ENCODE measurements at regions not wholly inside any gene's neighbourhood (a gene's known extent, or its start where the extent isn't known, plus 50 kb on each side); places are given as distances from the start of the nearest gene placed in this dataset.
"Not testable (repeated sequence)": the region's sequence is repeated elsewhere in the genome, so short reads cannot be mapped to it uniquely, and the experiment has no call there.

GRCh38 chr20:22823119-22823518 is 212.0 kb upstream of the SSTR4 start:
- no peak for DNase-seq

GRCh38 chr20:22824077-22824476 is 211.0 kb upstream of the SSTR4 start:
- no peak for DNase-seq

DNA sequence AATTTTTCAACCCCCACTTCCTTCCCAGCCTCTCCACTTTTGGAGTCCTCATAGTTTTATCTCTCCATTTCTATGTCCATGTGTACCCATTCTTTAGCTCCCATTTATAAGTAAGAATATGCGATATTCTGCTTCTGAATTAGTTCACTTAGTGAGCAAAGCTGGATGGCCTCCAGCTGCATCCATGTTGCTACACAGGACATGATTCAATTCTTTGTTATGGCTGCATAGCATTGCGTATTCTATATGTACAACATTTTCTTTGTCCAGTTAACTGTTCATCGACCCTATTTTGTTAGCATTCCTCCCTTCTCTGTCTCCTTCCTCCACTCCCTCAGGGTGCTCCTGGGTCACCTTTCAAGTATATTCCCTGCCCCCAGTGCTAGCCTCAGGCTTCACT is 210.0 kb upstream of the SSTR4 start:
- DNase-seq = no peak

DNA sequence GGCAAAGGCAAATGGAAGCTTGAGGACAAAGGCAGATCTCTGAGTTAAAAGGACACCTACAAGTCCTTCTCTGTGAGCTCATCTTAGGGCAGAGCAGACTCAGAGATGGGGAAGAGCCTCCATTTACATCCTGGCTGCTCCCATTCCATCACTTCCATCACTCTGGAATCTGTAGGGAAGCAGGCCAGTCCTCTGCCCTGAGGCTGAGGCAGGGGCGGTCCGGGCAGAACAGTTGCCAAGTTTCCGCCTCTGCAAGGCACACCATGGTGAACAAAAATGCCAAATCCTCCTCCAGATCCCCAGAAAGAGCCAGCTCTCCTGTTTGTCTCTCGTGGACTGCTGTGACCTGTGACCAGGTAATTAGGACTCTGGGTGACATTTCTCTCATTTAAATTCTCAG is 209.6 kb upstream of the SSTR4 start:
- DNase-seq = no peak

DNA sequence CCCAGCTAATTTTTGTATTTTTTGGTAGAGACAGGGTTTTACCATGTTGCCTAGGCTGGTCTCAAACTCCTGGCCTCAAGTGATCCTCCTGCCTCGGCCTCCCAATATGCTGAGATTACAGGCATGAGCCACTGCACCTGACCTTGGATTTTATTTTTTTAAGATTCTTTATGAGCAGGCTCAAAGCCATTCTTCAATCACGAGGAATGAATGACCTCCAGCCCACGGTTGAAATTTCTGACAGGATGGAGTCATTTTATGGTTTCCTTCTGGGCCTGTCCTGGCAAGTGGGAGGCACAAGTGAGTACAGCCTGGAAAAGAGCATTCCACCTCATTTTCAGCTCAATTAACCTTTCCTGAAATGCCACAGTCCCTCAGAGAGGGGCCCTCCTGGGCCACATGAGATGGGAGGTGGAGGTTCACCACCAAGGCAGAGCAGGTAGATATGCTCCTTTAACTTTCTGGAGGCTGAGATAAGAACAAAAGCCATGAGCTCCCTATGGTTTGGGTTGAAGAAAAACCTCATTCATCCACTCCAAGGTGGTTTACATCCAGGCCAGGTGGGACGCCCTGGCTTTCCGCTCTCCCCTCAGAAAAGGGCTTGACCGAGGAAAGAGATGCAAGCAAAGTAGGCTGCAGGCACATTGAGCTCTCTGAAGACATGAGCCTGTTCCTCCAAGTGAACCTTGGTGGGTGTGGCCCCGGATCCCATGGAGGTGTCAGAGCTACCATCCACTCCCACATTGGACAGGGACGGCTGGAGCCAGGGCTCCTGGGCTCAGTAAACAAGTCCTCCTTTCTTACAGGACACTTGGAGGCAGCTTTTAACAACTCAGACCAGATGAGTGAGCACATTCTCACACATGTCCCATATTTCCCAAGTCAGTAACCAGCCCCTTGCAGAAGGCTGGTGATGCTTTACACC is 208.5 kb upstream of the SSTR4 start:
- DNase-seq = no peak

- no peak for DNase-seq
These were observed 207.2 kb upstream of the SSTR4 start for GRCh38 chr20:22827916-22828315.

- DNase-seq = no peak
These were observed 205.8 kb upstream of the SSTR4 start for GRCh38 chr20:22829356-22829755.

GRCh38 chr20:22830138-22830537 is 205.0 kb upstream of the SSTR4 start:
- DNase-seq = no peak

DNA sequence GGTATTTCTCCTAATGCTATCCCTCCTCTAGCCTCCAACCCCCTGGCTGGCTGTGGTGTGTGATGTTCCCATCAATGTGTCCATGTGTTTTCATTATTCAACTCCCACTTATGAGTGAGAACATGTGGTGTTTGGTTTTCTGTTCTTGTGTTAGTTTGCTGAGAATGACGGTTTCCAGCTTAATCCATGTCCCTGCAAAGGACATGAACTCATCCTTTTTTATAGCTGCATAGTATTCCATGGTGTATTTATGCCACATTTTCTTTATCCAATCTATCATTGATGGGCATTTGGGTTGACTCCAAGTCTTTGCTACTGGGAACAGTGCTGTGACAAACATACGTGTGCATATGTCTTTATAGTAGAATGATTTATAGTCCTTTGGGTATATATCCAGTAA is 204.4 kb upstream of the SSTR4 start:
- not testable (repeated sequence) for DNase-seq

DNA sequence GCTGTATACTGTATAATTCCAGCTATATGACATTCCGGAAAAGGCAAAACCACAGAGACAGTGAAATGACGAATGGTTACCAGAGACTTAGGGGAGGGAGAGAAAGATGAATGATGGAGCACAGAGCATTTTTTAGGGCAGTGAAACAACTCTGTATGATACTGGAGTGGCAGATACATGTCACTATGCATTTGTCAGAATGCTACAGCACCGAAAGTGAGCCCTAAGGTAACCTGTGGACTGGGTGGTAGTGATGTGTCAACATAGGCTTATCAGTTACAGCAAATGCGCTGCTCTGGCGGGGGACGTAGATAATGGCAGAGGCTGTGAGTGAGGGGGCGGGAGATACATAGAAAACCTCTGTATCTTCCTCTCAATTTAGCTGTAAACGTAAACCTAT is 201.3 kb upstream of the SSTR4 start:
- no peak for DNase-seq

DNA sequence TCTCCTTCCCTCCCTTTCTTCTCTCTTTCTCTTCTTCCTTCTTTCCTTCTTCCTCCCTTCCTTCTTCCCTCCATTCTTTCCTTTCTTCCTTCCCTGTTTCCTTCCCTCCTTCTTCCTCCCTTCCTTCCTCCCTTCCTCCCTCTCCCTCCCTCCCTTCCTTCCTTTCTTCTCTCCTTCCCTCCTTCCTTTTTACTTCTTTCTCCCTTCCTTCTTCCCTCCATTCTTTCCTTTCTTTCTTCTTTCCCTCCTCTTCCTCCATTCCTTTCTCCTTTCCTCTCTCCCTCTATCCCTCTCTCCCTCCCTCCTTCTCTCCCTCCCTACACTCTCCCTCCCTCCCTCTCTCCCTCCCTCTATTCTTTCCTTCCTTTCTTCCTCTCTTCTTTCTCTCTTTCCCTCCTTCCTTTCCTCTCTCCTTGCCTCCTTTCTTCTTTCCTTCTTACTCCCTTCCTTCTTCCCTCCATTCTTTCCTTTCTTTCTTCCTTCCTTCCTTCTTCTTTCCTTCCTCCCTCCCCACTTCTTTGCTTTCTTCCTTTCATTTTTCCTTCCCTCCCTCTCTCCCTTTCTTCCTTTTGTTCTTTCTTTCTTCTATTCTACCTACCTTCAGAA is 200.4 kb upstream of the SSTR4 start:
- DNase-seq = no peak

GRCh38 chr20:22836211-22836610 is 198.9 kb upstream of the SSTR4 start:
- no peak for DNase-seq

DNA sequence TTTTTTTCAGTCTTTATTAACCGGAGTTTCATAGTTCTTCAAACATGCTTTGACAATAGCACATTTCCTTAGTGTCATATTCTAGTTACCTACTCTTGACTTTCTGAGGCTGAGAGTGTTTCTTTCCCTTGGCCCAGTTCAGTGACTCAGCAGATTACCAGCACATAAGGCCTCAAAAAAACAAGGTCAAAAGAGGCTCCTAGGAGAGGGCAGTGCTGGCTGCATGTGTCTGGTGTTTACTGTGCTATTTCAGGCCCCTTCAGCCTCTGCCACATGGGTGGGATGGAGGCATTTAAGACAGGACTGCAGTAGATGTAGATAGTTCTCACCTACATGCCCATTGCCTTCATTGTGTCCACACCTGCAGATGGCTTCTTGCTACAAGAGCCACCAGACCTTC is 198.2 kb upstream of the SSTR4 start:
- DNase-seq = no peak

GRCh38 chr20:22838001-22838400 is 197.1 kb upstream of the SSTR4 start:
- no peak for DNase-seq

DNA sequence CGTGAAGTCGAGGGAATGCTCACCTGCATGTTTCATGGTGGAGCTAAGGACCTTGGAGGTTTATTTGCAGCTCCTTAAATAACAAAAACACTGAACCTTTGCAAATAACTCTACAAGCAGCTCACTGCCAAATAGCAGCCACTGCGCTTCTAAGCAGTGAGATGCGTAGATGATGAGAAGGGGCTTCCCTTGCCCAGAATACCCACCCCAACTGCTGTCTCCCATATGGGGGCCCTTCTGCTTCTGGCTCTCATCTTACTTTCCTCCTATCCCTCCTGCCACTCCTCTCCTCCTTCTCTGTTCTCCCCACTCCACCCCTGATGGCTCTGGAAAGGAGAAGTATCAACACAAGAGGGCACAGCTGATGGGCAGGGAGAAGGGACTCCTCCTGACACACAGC is 193.3 kb upstream of the SSTR4 start:
- DNase-seq = no peak

- no peak for DNase-seq
These were observed 192.3 kb upstream of the SSTR4 start for GRCh38 chr20:22842793-22843192.

DNA sequence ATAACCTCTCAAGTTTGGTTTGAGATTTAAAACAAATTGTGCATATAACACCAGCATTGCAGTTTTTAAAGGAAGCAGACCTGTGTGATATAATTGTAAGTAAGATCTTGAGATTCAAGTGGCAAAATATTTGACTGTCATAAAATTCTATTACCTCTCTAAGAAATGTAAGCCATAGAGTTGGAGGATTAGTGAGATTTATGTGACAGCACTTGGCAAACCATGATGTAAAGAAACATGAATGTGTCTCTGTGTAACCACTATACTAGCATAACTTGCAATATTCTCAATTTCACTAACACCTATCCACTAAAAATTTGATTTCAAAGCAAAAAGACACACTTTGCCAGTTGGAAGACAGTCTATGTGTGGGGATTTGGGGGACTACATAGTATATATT is 190.2 kb upstream of the SSTR4 start:
- DNase-seq = no peak

DNA sequence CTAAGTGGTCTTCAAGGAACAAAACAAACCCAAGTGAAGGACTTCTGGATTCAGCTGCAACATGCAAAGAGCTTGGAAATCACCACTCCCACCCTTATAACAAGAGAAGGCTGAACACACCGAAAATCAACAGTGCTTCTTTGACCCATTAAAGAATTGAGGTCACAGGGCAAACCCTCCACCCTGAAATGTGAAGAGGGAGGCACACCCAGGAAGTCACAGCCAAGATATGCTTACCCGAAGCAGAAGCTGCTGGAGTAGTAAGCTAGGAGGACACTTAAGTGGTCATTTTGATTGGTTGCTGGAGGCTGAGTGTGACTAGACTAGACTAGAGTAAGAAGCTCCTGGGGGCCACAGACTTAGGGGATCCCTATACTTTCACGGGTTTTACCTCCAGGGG is 188.2 kb upstream of the SSTR4 start:
- no peak for DNase-seq

GRCh38 chr20:22848364-22848763 is 186.7 kb upstream of the SSTR4 start:
- no peak for DNase-seq

DNA sequence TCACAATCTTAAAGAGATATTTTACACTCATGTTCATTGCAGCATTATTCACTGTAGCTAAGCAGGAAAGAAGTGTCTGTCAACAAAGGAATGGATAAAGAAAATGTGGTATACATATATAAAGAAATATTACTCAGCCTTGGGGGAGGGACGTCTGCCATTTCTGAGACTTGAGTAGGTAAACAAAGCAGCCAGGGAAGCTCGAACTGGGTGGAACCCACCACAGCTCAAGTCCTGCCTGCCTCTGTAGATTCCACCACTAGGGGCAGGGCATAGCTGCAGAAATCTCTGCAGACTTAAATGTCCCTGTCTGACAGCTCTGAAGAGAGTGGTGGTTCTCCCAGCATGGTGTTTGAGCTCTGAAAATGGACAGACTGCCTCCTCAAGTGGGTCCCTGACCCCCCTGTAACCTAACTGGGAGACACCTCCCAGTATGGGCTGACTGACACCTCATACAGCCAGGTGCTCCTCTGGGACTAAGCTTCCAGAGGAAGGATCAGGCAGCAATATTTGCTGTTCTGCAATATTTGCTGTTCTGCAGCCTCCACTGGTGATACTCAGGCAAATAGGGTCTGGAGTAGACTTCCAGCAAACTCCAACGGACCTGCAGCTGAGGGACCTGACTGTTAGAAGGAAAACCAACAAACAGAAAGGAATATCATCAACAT is 183.3 kb upstream of the SSTR4 start:
- not testable (repeated sequence) for DNase-seq

- no peak for DNase-seq
These were observed 173.7 kb upstream of the SSTR4 start for GRCh38 chr20:22861231-22861980.

- no peak for DNase-seq
These were observed 173.1 kb upstream of the SSTR4 start for GRCh38 chr20:22861990-22862389.

DNA sequence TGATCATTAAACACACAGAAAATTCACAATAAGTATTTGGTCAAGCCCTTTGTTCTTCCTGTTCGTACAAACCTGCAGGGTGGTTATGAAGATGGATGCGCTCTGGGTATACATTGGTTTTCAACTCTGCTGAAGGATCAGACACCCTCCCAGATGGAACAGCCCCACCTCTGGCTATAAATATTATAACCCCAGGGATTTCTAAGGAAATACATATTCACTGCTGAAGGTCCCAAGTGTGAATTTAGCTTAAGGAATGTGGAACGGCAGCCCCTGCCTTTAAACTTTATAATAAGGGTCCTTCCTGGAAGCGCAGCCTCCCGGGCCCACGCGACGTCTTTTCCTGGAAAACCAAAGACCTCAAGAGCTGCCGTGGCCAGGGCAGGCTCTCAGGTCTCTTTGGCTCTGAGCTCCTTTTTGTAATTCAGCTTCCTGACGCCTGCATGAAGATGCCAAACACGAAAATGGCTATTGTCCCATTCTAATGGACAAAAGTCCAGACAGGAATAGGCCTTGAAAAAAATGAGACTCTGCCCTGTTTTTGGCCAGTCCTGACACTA is 172.4 kb upstream of the SSTR4 start:
- DNase-seq = no peak
